ENCODE measurements at regions not wholly inside any gene's neighbourhood (a gene's known extent, or its start where the extent isn't known, plus 50 kb on each side); places are given as distances from the start of the nearest gene placed in this dataset.
"Not testable (repeated sequence)": the region's sequence is repeated elsewhere in the genome, so short reads cannot be mapped to it uniquely, and the experiment has no call there.

GRCh38 chr11:122604621-122605020 lies 50.9 kb upstream of the UBASH3B start:
- DNase-seq (ENCODE audit: low read depth in 2 of 2): no peak

- DNase-seq (ENCODE audit: low read depth in 2 of 2): no peak
Measured at GRCh38 chr11:122601141-122602125, 54.1 kb upstream of the UBASH3B start.

GRCh38 chr11:122600290-122600689 lies 55.2 kb upstream of the UBASH3B start:
- DNase-seq (ENCODE audit: low read depth in 2 of 2): no peak

GRCh38 chr11:122599434-122599833 lies 56.1 kb upstream of the UBASH3B start:
- DNase-seq (ENCODE audit: low read depth in 2 of 2): no peak

GRCh38 chr11:122598971-122599370 lies 56.6 kb upstream of the UBASH3B start:
- DNase-seq (ENCODE audit: low read depth in 2 of 2): no peak

GRCh38 chr11:122597511-122597910 lies 58.0 kb upstream of the UBASH3B start:
- no peak for DNase-seq (ENCODE audit: low read depth in 2 of 2)

- DNase-seq (ENCODE audit: low read depth in 2 of 2): no peak
Measured at GRCh38 chr11:122594986-122595645, 60.4 kb upstream of the UBASH3B start.

GRCh38 chr11:122593473-122594420 lies 61.8 kb upstream of the UBASH3B start:
- DNase-seq (ENCODE audit: low read depth in 2 of 2): no peak

GRCh38 chr11:122592641-122593040 lies 62.9 kb upstream of the UBASH3B start:
- no peak for DNase-seq (ENCODE audit: low read depth in 2 of 2)

GRCh38 chr11:122584670-122585069 lies 70.9 kb upstream of the UBASH3B start:
- DNase-seq (ENCODE audit: low read depth in 2 of 2): no peak

- not testable (repeated sequence) for DNase-seq (ENCODE audit: low read depth in 2 of 2)
Measured at GRCh38 chr11:122580071-122580470, 75.5 kb upstream of the UBASH3B start.

- DNase-seq (ENCODE audit: low read depth in 2 of 2): no peak
Measured at GRCh38 chr11:122578171-122578825, 77.2 kb upstream of the UBASH3B start.

GRCh38 chr11:122572592-122572991 lies 82.9 kb upstream of the UBASH3B start:
- no peak for DNase-seq (ENCODE audit: low read depth in 2 of 2)

- no peak for DNase-seq (ENCODE audit: low read depth in 2 of 2)
Measured at GRCh38 chr11:122563761-122564160, 91.8 kb upstream of the UBASH3B start.

GRCh38 chr11:122559734-122560382 lies 95.7 kb upstream of the UBASH3B start:
- no peak for DNase-seq (ENCODE audit: low read depth in 2 of 2)

GRCh38 chr11:122559218-122559617 lies 96.3 kb upstream of the UBASH3B start:
- DNase-seq (ENCODE audit: low read depth in 2 of 2): not testable (repeated sequence)

GRCh38 chr11:122557163-122557562 lies 98.4 kb upstream of the UBASH3B start:
- DNase-seq (ENCODE audit: low read depth in 2 of 2): not testable (repeated sequence)

- no peak for DNase-seq (ENCODE audit: low read depth in 2 of 2)
Measured at GRCh38 chr11:122556605-122557004, 98.9 kb upstream of the UBASH3B start.

GRCh38 chr11:122538060-122538459 lies 117.5 kb upstream of the UBASH3B start:
- no peak for DNase-seq (ENCODE audit: low read depth in 2 of 2)

GRCh38 chr11:122524898-122525297 lies 130.6 kb upstream of the UBASH3B start:
- DNase-seq (ENCODE audit: low read depth in 2 of 2): no peak

Measured in stimulated activated CD8-positive, alpha-beta memory T cell treated with anti-CD3 and anti-CD28 coated beads, Interleukin-2, amount 100 ng/mL, for 48 hours (primary cell).